Neural cell (in vitro differentiated cells): ENCODE measurements at regions not wholly inside any gene's neighbourhood (a gene's known extent, or its start where the extent isn't known, plus 50 kb on each side); places are given as distances from the start of the nearest gene placed in this dataset.

Experiments used
- H2AFZ ChIP-seq: fragments of 200-600, 300-800 bp; sonication (generic), shearing (Covaris generic); 2 replicates; pipeline ENCODE4 v1.6.0; 2014; ENCODE audit warnings: low read depth, mild to moderate bottlenecking, antibody characterized with exemption, low read length, moderate library complexity
- H3F3A ChIP-seq: fragments of 200-600 bp; shearing (Covaris generic); 2 replicates; pipeline ENCODE4 v1.6.1; 2016; ENCODE audit warnings: mild to moderate bottlenecking, moderate library complexity, mixed read lengths, antibody characterized with exemption, low read length; ENCODE audit not compliant: insufficient read depth, poor library complexity, severe bottlenecking
- H3K27ac ChIP-seq: fragments of 200-600, 300-800 bp; sonication (generic), shearing (Covaris generic); 2 replicates; pipeline ENCODE4 v1.5.1; 2014; ENCODE audit warnings: mild to moderate bottlenecking, low read length, moderate library complexity
- H3K27me3 ChIP-seq: fragments of 300-800, 200-600 bp; sonication (generic), shearing (Covaris generic); 2 replicates; pipeline ENCODE4 v1.6.0; 2014; ENCODE audit warnings: mild to moderate bottlenecking, low read depth, low read length, moderate library complexity; ENCODE audit not compliant: insufficient read depth
- H3K36me3 ChIP-seq: fragments of 300-800, 200-600 bp; sonication (generic), shearing (Covaris generic); 2 replicates; pipeline ENCODE4 v1.5.1; 2014; ENCODE audit warnings: mild to moderate bottlenecking, antibody characterized with exemption, low read length, moderate library complexity; ENCODE audit not compliant: insufficient read depth
- H3K4me2 ChIP-seq: fragments of 300-800, 200-600 bp; sonication (generic), shearing (Covaris generic); 2 replicates; pipeline ENCODE4 v1.6.0; 2014; ENCODE audit warnings: mild to moderate bottlenecking, low read length
- H3K4me3 ChIP-seq: fragments of 300-800, 200-600 bp; sonication (generic), shearing (Covaris generic); 2 replicates; pipeline ENCODE4 v1.5.1; 2014; ENCODE audit warnings: mild to moderate bottlenecking, low read length, moderate library complexity
- H3K79me2 ChIP-seq: fragments of 200-600 bp; shearing (Covaris generic); replicated peaks from 2 replicates; pipeline ENCODE4 v1.6.0; 2014; ENCODE audit warnings: mild to moderate bottlenecking, low read length, moderate library complexity; ENCODE audit not compliant: insufficient read depth
- H3K9ac ChIP-seq: fragments of 300-800, 200-600 bp; sonication (generic), shearing (Covaris generic); 2 replicates; pipeline ENCODE4 v1.6.1; 2016; ENCODE audit warnings: mild to moderate bottlenecking, low read length, mixed read lengths
- H3K9me2 ChIP-seq: fragments of 200-600 bp; shearing (Covaris generic); 2 replicates; pipeline ENCODE4 v1.6.1; 2016; ENCODE audit warnings: mild to moderate bottlenecking, low read length, mixed read lengths; ENCODE audit not compliant: insufficient read depth
- H3K9me3 ChIP-seq: fragments of 200-600, 300-800 bp; sonication (generic), shearing (Covaris generic); 2 replicates; pipeline ENCODE4 v1.6.1; 2016; ENCODE audit warnings: mild to moderate bottlenecking, mixed run types, low read length, moderate library complexity, mixed read lengths
- H4K20me1 ChIP-seq: fragments of 200-600 bp; shearing (Covaris generic); 2 replicates; pipeline ENCODE4 v1.6.1; 2016; ENCODE audit warnings: mild to moderate bottlenecking, mixed run types; ENCODE audit not compliant: insufficient read depth
- CTCF ChIP-seq: fragments of 450-650 bp; IDR thresholded peaks from 2 replicates; pipeline ENCODE4 v1.5.1; 2014; ENCODE audit warnings: antibody characterized with exemption, mild to moderate bottlenecking, moderate library complexity; ENCODE audit not compliant: poor library complexity, severe bottlenecking
- EP300 ChIP-seq: fragments of 450-650 bp; conservative IDR thresholded peaks from 2 replicates; pipeline ENCODE4 v1.6.1; 2014; ENCODE audit warnings: antibody characterized with exemption, mild to moderate bottlenecking, moderate library complexity; ENCODE audit not compliant: poor library complexity, severe bottlenecking
- EZH2 ChIP-seq: fragments of 200-600, 300-800 bp; shearing (Covaris generic), sonication (generic); IDR thresholded peaks from 2 replicates; pipeline ENCODE4 v1.6.1; 2014; ENCODE audit warnings: antibody characterized with exemption, low read length, borderline replicate concordance, mild to moderate bottlenecking; ENCODE audit not compliant: insufficient read depth, poor library complexity, severe bottlenecking
- MXI1 ChIP-seq: fragments of 450-650 bp; conservative IDR thresholded peaks from 2 replicates; pipeline ENCODE4 v1.6.1; 2014; ENCODE audit warnings: antibody characterized with exemption, mild to moderate bottlenecking; ENCODE audit not compliant: poor library complexity, severe bottlenecking
- POLR2AphosphoS5 ChIP-seq: IDR thresholded peaks from 2 replicates; pipeline ENCODE4 v1.6.1; 2012
- RAD21 ChIP-seq: fragments of 450-650 bp; conservative IDR thresholded peaks from 2 replicates; pipeline ENCODE4 v1.6.1; 2014; ENCODE audit warnings: antibody characterized with exemption, mild to moderate bottlenecking, moderate library complexity
- REST ChIP-seq: IDR thresholded peaks from 2 replicates; pipeline ENCODE4 v1.6.1; 2012; ENCODE audit warnings: borderline replicate concordance
- SMC3 ChIP-seq: fragments of 450-650 bp; conservative IDR thresholded peaks from 2 replicates; pipeline ENCODE4 v1.6.1; 2014; ENCODE audit warnings: antibody characterized with exemption, mild to moderate bottlenecking, moderate library complexity; ENCODE audit not compliant: poor library complexity
- TAF1 ChIP-seq: IDR thresholded peaks from 2 replicates; pipeline ENCODE4 v1.6.1; 2012; ENCODE audit warnings: low read depth

- H3K9me3 ChIP-seq: no peaks in the 10 kb centered on the region
These were observed 230.6 kb upstream of the GPRIN3 start for GRCh38 chr4:89538171-89538570.

GRCh38 chr4:89537281-89537680 is 229.7 kb upstream of the GPRIN3 start:
- H3K9me3 ChIP-seq: no peaks in the 10 kb centered on the region
- no peaks in the 10 kb centered on the region for H4K20me1 ChIP-seq
- H2AFZ ChIP-seq: no peak overlapping the region
- no peaks in the 10 kb centered on the region for H3K27me3 ChIP-seq
- H3K4me2 ChIP-seq: no peak overlapping the region
- no peaks in the 10 kb centered on the region for H3F3A ChIP-seq
- H3K79me2 ChIP-seq: no peaks in the 10 kb centered on the region
- no peaks in the 10 kb centered on the region for H3K36me3 ChIP-seq
- no peak overlapping the region for H3K4me3 ChIP-seq
- no peak overlapping the region for H3K9ac ChIP-seq
- no peak overlapping the region for H3K27ac ChIP-seq
- H3K9me2 ChIP-seq: no peaks in the 10 kb centered on the region
- TF ChIP-seq SMC3: no peak
- no peak for TF ChIP-seq MXI1
- no peak for TF ChIP-seq EP300
- TF ChIP-seq POLR2AphosphoS5: no peak
- TF ChIP-seq EZH2: no peak
- TF ChIP-seq REST: no peak
- TF ChIP-seq TAF1: no peak

More at GRCh38 chr4:89538171-89538570, 230.6 kb upstream of the GPRIN3 start:
- Histone ChIP-seq H3K27ac (no peak overlapping the region), H4K20me1 (no peaks in the 10 kb centered on the region), H3K36me3 (no peaks in the 10 kb centered on the region), H3K27me3 (no peaks in the 10 kb centered on the region), H3K79me2 (no peaks in the 10 kb centered on the region), H3F3A (no peaks in the 10 kb centered on the region), H3K9me2 (no peaks in the 10 kb centered on the region), H3K4me2 (no peak overlapping the region), H2AFZ (no peak overlapping the region), H3K4me3 (no peak overlapping the region), H3K9ac (no peak overlapping the region)
- TF ChIP-seq MXI1: no peak
- TF ChIP-seq SMC3: no peak
- TF ChIP-seq TAF1: no peak
- TF ChIP-seq CTCF: no peak
- TF ChIP-seq RAD21: no peak
- TF ChIP-seq POLR2AphosphoS5: no peak
- no peak for TF ChIP-seq EZH2
- TF ChIP-seq EP300: no peak
- TF ChIP-seq REST: no peak
